ENCODE measurements at regions not wholly inside any gene's neighbourhood (a gene's known extent, or its start where the extent isn't known, plus 50 kb on each side); places are given as distances from the start of the nearest gene placed in this dataset.
"Not testable (repeated sequence)": the region's sequence is repeated elsewhere in the genome, so short reads cannot be mapped to it uniquely, and the experiment has no call there.

DNA sequence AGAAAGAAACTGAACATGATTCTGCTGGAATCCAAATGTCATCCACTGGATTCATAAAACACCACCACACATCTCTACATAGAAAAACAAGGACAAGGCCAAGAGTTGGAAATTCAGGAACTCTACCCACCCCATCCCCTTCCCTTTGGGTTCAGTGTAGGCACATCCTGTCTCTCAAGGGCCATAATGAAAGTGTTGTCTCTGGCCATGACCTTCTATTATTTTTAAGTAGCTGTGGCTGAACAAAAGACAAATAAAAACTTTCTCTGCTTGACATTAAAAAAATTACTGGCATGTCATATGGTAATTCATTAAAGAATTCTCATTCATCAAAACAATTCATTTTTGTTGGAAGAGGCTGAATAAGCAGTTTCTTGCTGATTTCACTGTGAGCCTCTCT, 54.9 kb upstream of the ZBTB18 start:
- DNase-seq, result no peak

- no peak for DNase-seq
Observed at GRCh38 chr1:243991650-243992049, 59.4 kb upstream of the ZBTB18 start.

GRCh38 chr1:243984788-243985187, 66.3 kb upstream of the ZBTB18 start:
- no peak for DNase-seq

GRCh38 chr1:243982447-243983018, 68.5 kb upstream of the ZBTB18 start:
- no peak for DNase-seq

DNA sequence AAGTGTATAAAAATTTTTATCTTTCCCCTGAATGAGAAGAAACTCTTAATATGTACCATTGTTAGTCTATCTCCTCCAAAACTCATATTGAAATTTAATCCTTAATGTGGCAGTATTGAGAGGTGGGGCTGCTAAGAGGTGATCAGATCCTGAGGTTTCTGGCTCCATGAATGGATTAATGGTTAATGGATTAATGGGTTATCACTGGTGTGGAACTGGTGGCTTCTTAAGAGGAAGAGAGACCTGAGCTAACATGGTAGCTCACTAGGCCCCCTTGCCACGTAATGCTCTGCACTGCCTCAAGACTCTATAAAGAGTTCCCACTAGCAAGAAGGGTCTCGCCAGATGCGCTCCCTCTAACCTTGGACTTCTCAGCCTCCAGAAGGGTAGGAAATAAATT, 70.6 kb upstream of the ZBTB18 start:
- no peak for DNase-seq

DNA sequence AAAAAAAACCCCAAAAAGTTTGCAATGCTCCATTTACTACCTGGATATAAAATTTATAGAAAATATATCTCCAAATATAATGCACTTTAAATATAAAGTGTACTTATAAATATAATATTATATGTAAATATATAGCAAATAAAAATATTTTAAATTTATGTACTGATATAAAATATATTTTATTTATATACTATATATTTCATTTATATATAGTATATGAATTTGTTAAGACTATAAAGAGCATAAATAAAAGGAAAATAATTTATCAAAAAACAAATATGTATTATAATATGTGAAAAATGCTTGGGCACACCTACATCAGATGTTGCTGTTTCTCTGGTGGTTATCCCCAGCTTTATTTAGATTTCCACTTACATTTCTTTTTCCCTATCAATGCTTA, 71.0 kb upstream of the ZBTB18 start:
- no peak for DNase-seq

DNA sequence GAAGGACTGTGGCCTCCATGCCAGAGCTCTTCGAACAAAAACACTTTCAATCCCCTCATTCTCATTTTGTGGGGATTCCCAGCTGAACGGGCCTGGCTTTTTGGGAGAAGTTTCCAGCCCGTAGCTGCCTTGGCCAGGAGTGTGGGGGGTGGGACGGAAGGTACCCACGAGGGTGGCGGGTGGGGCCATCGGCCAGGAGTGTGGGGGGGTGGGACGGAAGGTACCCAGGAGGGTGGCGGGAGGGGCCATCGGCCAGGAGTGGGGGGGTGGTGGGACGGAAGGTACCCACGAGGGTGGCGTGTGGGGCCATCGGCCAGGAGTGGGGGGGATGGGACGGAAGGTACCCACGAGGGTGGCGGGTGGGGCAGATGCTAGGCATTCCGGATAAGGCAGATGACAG, 71.7 kb upstream of the ZBTB18 start:
- DNase-seq, result no peak

GRCh38 chr1:243977094-243977493, 74.0 kb upstream of the ZBTB18 start:
- no peak for DNase-seq

- DNase-seq, result no peak
Observed at GRCh38 chr1:243974451-243975292, 76.4 kb upstream of the ZBTB18 start.

- DNase-seq, result no peak
Observed at GRCh38 chr1:243973169-243973568, 77.9 kb upstream of the ZBTB18 start.

DNA sequence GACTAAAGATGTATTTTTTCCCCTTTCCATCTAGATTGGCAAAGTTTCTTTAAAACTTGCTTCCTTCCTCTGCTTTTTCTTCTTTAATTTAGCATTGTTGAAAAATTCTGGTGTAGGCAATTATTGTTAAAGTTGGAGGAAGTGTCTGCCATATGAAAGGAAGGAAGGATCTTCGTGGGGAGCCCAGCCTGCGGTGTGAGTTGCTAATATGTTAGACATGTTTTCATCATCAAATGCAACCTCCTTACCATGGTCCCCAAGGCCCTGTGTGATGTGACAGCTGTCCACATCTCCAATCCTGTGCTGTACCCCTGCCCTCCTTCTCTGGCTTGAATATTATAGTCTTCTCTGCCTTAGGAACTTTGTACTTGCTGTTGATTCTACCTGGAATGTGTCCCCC, 81.0 kb upstream of the ZBTB18 start:
- DNase-seq, result no peak

DNA sequence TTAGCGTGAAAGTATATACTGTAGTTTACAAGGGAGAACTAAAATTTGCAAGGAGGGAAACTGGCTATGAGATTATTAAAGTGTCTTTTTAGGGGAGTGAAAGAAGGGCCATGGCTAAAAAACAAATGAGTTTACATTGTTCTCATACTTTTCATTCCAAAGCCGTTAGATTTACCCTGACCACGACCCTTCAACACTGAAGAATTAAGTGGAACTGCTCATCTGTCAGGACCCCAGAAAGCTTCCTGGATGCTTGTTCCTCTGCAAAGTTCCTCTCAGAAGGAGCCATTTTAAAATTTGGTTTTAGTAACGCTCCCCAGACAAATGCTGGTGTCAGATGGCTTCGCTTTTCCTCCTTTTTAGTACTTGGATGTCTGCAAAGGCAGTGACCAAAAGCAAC, 82.7 kb upstream of the ZBTB18 start:
- DNase-seq, result no peak

GRCh38 chr1:243964915-243965314, 86.2 kb upstream of the ZBTB18 start:
- DNase-seq, result no peak

DNA sequence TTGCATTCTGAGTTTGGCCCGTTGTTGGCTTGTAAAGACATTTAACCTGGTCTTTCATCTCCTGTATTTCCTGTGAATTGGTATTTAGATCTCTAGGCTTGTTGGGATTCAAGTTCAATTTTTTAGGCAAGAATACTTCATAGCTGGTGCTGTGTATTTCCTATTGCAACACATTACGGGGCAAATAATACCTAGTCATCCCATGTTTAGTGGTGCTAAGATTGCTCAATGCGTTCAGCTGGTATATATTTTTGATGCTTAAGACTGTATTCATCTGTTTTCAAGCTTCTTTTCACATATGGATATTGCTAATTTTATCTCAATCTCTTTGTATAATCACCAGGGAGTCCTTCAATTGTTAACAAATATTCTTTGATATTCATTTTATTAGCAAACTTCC, 87.5 kb upstream of the ZBTB18 start:
- DNase-seq, result no peak

- DNase-seq, result no peak
Observed at GRCh38 chr1:243962541-243962940, 88.5 kb upstream of the ZBTB18 start.

GRCh38 chr1:243959998-243960397, 91.1 kb upstream of the ZBTB18 start:
- DNase-seq, result no peak

GRCh38 chr1:243957141-243957540, 93.9 kb upstream of the ZBTB18 start:
- DNase-seq, result no peak

DNA sequence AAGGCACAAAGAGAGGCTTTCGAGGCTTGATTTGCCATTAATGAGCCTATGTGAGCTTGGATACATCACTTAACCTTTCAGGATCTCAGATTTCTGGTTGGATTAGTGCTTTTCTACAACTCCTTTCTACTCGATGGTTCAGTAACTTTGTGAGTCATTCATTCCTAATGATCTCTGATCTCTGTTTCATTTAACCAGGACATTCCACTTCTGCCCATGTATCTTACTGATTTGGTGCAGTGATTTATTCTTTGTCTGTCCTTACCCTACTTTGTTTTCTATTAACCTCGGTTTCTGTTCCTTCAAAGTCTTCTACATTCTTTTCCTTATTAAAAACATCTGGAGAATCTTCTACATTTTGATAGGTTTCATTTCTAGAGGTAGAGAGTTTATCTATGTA, 94.6 kb upstream of the ZBTB18 start:
- no peak for DNase-seq

- DNase-seq, result not testable (repeated sequence)
Observed at GRCh38 chr1:243951207-243951606, 99.9 kb upstream of the ZBTB18 start.

GRCh38 chr1:243950166-243950565, 100.1 kb upstream of the AKT3 start:
- DNase-seq, result no peak

- no peak for DNase-seq
Observed at GRCh38 chr1:243946946-243947345, 96.9 kb upstream of the AKT3 start.

DNA sequence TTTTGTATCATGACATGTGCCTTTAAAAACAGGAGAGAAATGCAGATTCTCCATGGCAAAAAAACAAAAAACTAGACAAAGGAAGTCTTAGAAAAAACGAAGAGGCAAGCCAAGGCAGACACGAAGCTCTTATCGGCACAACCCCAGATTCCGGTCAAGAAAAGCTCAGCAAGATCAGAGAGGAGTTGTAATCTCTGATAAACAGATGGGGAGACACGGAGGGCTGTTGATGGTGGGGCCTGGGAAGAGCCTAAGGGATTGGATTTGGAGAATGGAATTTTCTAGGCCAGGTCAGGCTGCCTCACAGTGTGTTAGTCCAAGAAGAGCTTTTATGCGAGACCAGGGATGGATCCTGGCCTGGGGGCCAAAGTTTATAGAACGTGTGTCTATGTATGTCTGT, 96.2 kb upstream of the AKT3 start:
- DNase-seq, result no peak

GRCh38 chr1:243945727-243946126, 95.7 kb upstream of the AKT3 start:
- no peak for DNase-seq

DNA sequence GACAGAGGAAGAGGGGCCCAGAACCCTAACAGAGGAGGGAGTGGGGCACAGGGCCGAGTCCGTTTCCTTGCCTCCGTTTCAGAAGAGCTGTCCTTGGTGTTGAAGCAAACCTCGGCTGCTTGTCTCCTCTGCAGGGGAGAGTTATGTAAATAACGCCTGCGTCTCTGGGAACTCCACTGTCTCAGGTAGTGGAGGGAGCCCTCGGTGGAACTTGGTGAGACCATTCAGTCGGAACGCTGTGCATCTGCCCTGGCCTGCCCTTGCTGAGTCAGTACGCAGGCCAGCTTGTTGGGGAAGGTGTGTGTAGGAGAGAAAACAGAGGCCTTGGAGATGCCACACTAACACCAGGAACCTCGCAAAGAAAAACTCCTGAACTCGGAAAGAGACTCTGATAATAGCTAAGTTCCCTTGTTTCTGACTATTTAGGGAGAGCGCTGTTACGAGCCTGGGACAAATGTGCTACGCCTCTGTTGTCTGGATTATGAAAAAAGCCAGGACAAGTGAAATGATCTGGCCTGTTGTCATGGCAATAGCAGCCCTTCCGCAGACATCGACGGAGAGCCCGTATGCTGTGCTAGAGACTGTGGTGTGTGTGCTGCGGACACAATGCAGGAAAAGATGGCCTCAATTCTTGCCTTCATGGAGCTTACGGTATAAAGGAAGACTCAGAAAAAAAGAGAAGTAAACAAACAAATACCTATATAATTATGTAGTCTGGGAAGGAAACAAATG, 94.6 kb upstream of the AKT3 start:
- DNase-seq, result no peak

All from skin of body (tissue), 1 donor.